ENCODE measurements at regions not wholly inside any gene's neighbourhood (a gene's known extent, or its start where the extent isn't known, plus 50 kb on each side); places are given as distances from the start of the nearest gene placed in this dataset.

DNA sequence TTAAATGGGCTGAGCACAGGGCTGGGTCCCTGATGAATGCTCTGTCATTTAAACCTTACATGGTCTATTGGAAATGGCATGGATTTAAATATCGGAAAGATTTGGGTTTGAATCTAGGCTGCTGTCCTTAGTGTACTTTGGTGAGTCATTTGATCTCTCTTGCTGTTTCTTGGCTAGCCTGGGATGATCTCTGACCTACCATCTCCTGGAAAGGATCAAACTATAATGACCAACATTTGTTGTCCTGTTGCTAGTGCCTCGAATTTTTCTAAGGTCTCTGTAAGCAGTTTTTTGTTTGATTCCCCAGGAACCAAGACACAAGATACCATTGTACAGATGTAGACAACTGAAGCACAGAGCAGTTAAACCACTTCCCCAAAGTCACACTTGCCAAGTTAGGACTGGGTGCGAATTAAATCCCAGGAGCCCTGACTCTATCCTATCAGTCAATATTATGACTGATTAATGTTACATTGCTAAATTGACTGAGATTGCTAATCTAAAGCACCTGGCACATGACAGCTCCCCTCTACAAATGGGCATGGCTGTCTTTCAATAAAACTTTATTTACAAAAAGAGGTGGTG lies 244.9 kb upstream of the MCTP2 start:
- Histone ChIP-seq H3K4me1 (ENCODE audit: control insufficient read depth in 1 of 2, insufficient read depth in 2 of 2, low read length in 2 of 2) (no peaks in the 10 kb centered on the region), H3K79me2 (ENCODE audit: control insufficient read depth, insufficient read depth, low read length, poor library complexity) (no peaks in the 10 kb centered on the region), H2AK5ac (ENCODE audit: low read length) (no peak overlapping the region), H3K4me2 (ENCODE audit: low read length) (no peak overlapping the region), H3K18ac (ENCODE audit: low read length) (no peak overlapping the region), H3K4ac (ENCODE audit: low read depth, low read length) (no peak overlapping the region), H3K9ac (ENCODE audit: low read length) (no peak overlapping the region), H4K12ac (ENCODE audit: low read depth, low read length) (no peak overlapping the region), H4K91ac (ENCODE audit: low read depth, low read length) (no peak overlapping the region), H3K14ac (ENCODE audit: low read length) (no peak overlapping the region), H4K8ac (ENCODE audit: low read depth, low read length) (no peak overlapping the region), H2BK120ac (ENCODE audit: insufficient read depth, low read length, poor library complexity) (no peak overlapping the region), H3K27ac (ENCODE audit: low read depth, low read length) (no peak overlapping the region), H3K36me3 (ENCODE audit: control insufficient read depth in 1 of 2, insufficient read depth in 2 of 2, low read length in 2 of 2) (no peaks in the 10 kb centered on the region), H3K23ac (ENCODE audit: low read length) (no peak overlapping the region), H2AFZ (ENCODE audit: insufficient read depth, low read length, poor library complexity) (no peak overlapping the region), H3K4me3 (ENCODE audit: low read depth, low read length) (no peak overlapping the region), H2BK12ac (ENCODE audit: low read length) (no peak overlapping the region), H3K9me3 (ENCODE audit: insufficient read depth, low read depth, low read length) (no peaks in the 10 kb centered on the region), H3K27me3 (ENCODE audit: insufficient read depth, low read length) (no peaks in the 10 kb centered on the region), H2BK5ac (ENCODE audit: low read depth, low read length, poor library complexity) (no peak overlapping the region), H3K79me1 (ENCODE audit: low read length) (no peaks in the 10 kb centered on the region)
- no CpG with 5 or more reads among the region's 3 CpGs for WGBS (ENCODE audit: extremely low coverage, insufficient coverage, insufficient read length)
- no peak for DNase-seq

- Histone ChIP-seq H3K27me3 (ENCODE audit: insufficient read depth, low read length) (no peaks in the 10 kb centered on the region), H3K23ac (ENCODE audit: low read length) (no peak overlapping the region), H2AK5ac (ENCODE audit: low read length) (no peak overlapping the region), H3K14ac (ENCODE audit: low read length) (no peak overlapping the region), H3K79me2 (ENCODE audit: control insufficient read depth, insufficient read depth, low read length, poor library complexity) (no peaks in the 10 kb centered on the region), H2BK120ac (ENCODE audit: insufficient read depth, low read length, poor library complexity) (no peak overlapping the region), H2BK5ac (ENCODE audit: low read depth, low read length, poor library complexity) (no peak overlapping the region), H3K9me3 (ENCODE audit: insufficient read depth, low read depth, low read length) (no peaks in the 10 kb centered on the region), H3K79me1 (ENCODE audit: low read length) (no peaks in the 10 kb centered on the region), H4K91ac (ENCODE audit: low read depth, low read length) (no peak overlapping the region), H3K4me1 (ENCODE audit: control insufficient read depth in 1 of 2, insufficient read depth in 2 of 2, low read length in 2 of 2) (no peaks in the 10 kb centered on the region), H3K18ac (ENCODE audit: low read length) (no peak overlapping the region), H4K12ac (ENCODE audit: low read depth, low read length) (no peak overlapping the region), H3K9ac (ENCODE audit: low read length) (no peak overlapping the region), H3K36me3 (ENCODE audit: control insufficient read depth in 1 of 2, insufficient read depth in 2 of 2, low read length in 2 of 2) (no peaks in the 10 kb centered on the region), H3K4ac (ENCODE audit: low read depth, low read length) (no peak overlapping the region), H3K4me2 (ENCODE audit: low read length) (no peak overlapping the region), H2BK12ac (ENCODE audit: low read length) (no peak overlapping the region), H2AFZ (ENCODE audit: insufficient read depth, low read length, poor library complexity) (no peak overlapping the region), H3K27ac (ENCODE audit: low read depth, low read length) (no peak overlapping the region), H3K4me3 (ENCODE audit: low read depth, low read length) (no peak overlapping the region), H4K8ac (ENCODE audit: low read depth, low read length) (no peak overlapping the region)
- DNase-seq: no peak
- no CpG with 5 or more reads among the region's 5 CpGs for WGBS (ENCODE audit: extremely low coverage, insufficient coverage, insufficient read length)
These were observed 245.4 kb upstream of the MCTP2 start for GRCh38 chr15:93985925-93986324.

DNA sequence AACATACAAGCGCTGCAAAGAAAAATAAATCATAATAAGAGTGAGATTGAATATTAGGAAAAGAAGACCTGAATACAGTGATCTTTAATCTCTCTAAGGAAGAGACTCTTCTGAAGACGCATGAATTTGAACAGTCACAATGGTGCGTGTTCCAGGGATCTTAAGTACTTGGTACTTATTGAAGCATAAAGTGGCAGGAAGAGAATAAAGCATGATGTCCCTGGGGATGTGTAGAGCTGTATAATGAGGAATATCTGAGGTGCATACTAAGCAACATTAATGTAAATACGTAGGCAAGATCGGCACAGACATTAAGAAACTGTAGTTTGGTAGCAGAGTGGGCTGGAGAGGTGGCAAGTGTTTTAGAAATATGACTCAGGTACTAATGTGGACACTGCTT lies 246.2 kb upstream of the MCTP2 start:
- H3K4me1 ChIP-seq (ENCODE audit: control insufficient read depth in 1 of 2, insufficient read depth in 2 of 2, low read length in 2 of 2): no peaks in the 10 kb centered on the region
- no peak overlapping the region for H2BK120ac ChIP-seq (ENCODE audit: insufficient read depth, low read length, poor library complexity)
- H2AK5ac ChIP-seq (ENCODE audit: low read length): no peak overlapping the region
- no CpG with 5 or more reads among the region's 5 CpGs for WGBS (ENCODE audit: extremely low coverage, insufficient coverage, insufficient read length)
- H3K79me1 ChIP-seq (ENCODE audit: low read length): no peaks in the 10 kb centered on the region
- H3K4me3 ChIP-seq (ENCODE audit: low read depth, low read length): no peak overlapping the region
- H3K18ac ChIP-seq (ENCODE audit: low read length): no peak overlapping the region
- no peak overlapping the region for H3K9ac ChIP-seq (ENCODE audit: low read length)
- no peak overlapping the region for H2AFZ ChIP-seq (ENCODE audit: insufficient read depth, low read length, poor library complexity)
- no peak overlapping the region for H3K4me2 ChIP-seq (ENCODE audit: low read length)
- no peak overlapping the region for H2BK5ac ChIP-seq (ENCODE audit: low read depth, low read length, poor library complexity)
- H3K27me3 ChIP-seq (ENCODE audit: insufficient read depth, low read length): no peaks in the 10 kb centered on the region
- no peaks in the 10 kb centered on the region for H3K36me3 ChIP-seq (ENCODE audit: control insufficient read depth in 1 of 2, insufficient read depth in 2 of 2, low read length in 2 of 2)
- no peaks in the 10 kb centered on the region for H3K79me2 ChIP-seq (ENCODE audit: control insufficient read depth, insufficient read depth, low read length, poor library complexity)
- no peak overlapping the region for H4K12ac ChIP-seq (ENCODE audit: low read depth, low read length)
- H4K91ac ChIP-seq (ENCODE audit: low read depth, low read length): no peak overlapping the region
- DNase-seq: no peak
- H3K4ac ChIP-seq (ENCODE audit: low read depth, low read length): no peak overlapping the region
- H3K14ac ChIP-seq (ENCODE audit: low read length): no peak overlapping the region
- H3K23ac ChIP-seq (ENCODE audit: low read length): no peak overlapping the region
- no peak overlapping the region for H3K27ac ChIP-seq (ENCODE audit: low read depth, low read length)
- H3K9me3 ChIP-seq (ENCODE audit: insufficient read depth, low read depth, low read length): no peaks in the 10 kb centered on the region
- H4K8ac ChIP-seq (ENCODE audit: low read depth, low read length): no peak overlapping the region
- no peak overlapping the region for H2BK12ac ChIP-seq (ENCODE audit: low read length)

GRCh38 chr15:93983526-93983925 lies 247.8 kb upstream of the MCTP2 start:
- no peak overlapping the region for H3K27ac ChIP-seq (ENCODE audit: low read depth, low read length)
- no peak overlapping the region for H3K14ac ChIP-seq (ENCODE audit: low read length)
- H4K91ac ChIP-seq (ENCODE audit: low read depth, low read length): no peak overlapping the region
- DNase-seq: peak; percentile 14 to 58
- no peaks in the 10 kb centered on the region for H3K79me1 ChIP-seq (ENCODE audit: low read length)
- H2AFZ ChIP-seq (ENCODE audit: insufficient read depth, low read length, poor library complexity): no peak overlapping the region
- no peak overlapping the region for H4K12ac ChIP-seq (ENCODE audit: low read depth, low read length)
- no peaks in the 10 kb centered on the region for H3K4me1 ChIP-seq (ENCODE audit: control insufficient read depth in 1 of 2, insufficient read depth in 2 of 2, low read length in 2 of 2)
- no peak overlapping the region for H4K8ac ChIP-seq (ENCODE audit: low read depth, low read length)
- H3K9me3 ChIP-seq (ENCODE audit: insufficient read depth, low read depth, low read length): no peaks in the 10 kb centered on the region
- H3K4ac ChIP-seq (ENCODE audit: low read depth, low read length): no peak overlapping the region
- no peak overlapping the region for H2BK5ac ChIP-seq (ENCODE audit: low read depth, low read length, poor library complexity)
- H2BK120ac ChIP-seq (ENCODE audit: insufficient read depth, low read length, poor library complexity): no peak overlapping the region
- H3K18ac ChIP-seq (ENCODE audit: low read length): no peak overlapping the region
- no peak overlapping the region for H2BK12ac ChIP-seq (ENCODE audit: low read length)
- H3K79me2 ChIP-seq (ENCODE audit: control insufficient read depth, insufficient read depth, low read length, poor library complexity): no peaks in the 10 kb centered on the region
- H3K27me3 ChIP-seq (ENCODE audit: insufficient read depth, low read length): no peaks in the 10 kb centered on the region
- no peak overlapping the region for H2AK5ac ChIP-seq (ENCODE audit: low read length)
- no peak overlapping the region for H3K4me2 ChIP-seq (ENCODE audit: low read length)
- WGBS (ENCODE audit: extremely low coverage, insufficient coverage, insufficient read length): no CpG with 5 or more reads among the region's 3 CpGs
- H3K23ac ChIP-seq (ENCODE audit: low read length): no peak overlapping the region
- H3K9ac ChIP-seq (ENCODE audit: low read length): no peak overlapping the region
- no peaks in the 10 kb centered on the region for H3K36me3 ChIP-seq (ENCODE audit: control insufficient read depth in 1 of 2, insufficient read depth in 2 of 2, low read length in 2 of 2)
- no peak overlapping the region for H3K4me3 ChIP-seq (ENCODE audit: low read depth, low read length)

Measured in trophoblast cell (in vitro differentiated cells and primary cell).